GM23248 (cell line): ENCODE measurements at regions not wholly inside any gene's neighbourhood (a gene's known extent, or its start where the extent isn't known, plus 50 kb on each side); places are given as distances from the start of the nearest gene placed in this dataset.

ENCODE experiments used
- EZH2 ChIP-seq: fragments of 200-600 bp; sonication (generic); IDR thresholded peaks from 2 replicates; pipeline ENCODE4 v1.6.1; 2018; ENCODE audit warnings: antibody characterized with exemption, mild to moderate bottlenecking; ENCODE audit not compliant: insufficient read depth, poor library complexity, severe bottlenecking
- EZH2phosphoT487 ChIP-seq: fragments of 200-600 bp; sonication (generic); IDR thresholded peaks from 2 replicates; pipeline ENCODE4 v1.6.1; 2018; ENCODE audit warnings: antibody characterized with exemption, moderate library complexity, mild to moderate bottlenecking, low read depth; ENCODE audit not compliant: insufficient read depth

- TF ChIP-seq EZH2 (no peak), EZH2phosphoT487 (no peak)
Measured at GRCh38 chr20:48405909-48406308, 421.9 kb downstream of the PREX1 start.
